MM.1S (cell line): ENCODE measurements at regions not wholly inside any gene's neighbourhood (a gene's known extent, or its start where the extent isn't known, plus 50 kb on each side); places are given as distances from the start of the nearest gene placed in this dataset.

ENCODE experiments used
- DNase-seq: peaks from one replicate; pipeline ENCODE4 v3.0.0-alpha.2; 2015
- H2AFZ ChIP-seq: fragments of 300-600 bp; sonication (generic); 2 replicates; pipeline ENCODE4 v1.6.0; 2016; ENCODE audit warnings: antibody characterized with exemption, low read length
- H3F3A ChIP-seq: fragments of 300-600 bp; sonication (generic); 2 replicates; pipeline ENCODE4 v1.6.1; 2016; ENCODE audit warnings: mild to moderate bottlenecking, antibody characterized with exemption, low read length, moderate library complexity, mixed read lengths; ENCODE audit not compliant: insufficient read depth
- H3K27ac ChIP-seq: fragments of 300-600 bp; sonication (generic); 2 replicates; pipeline ENCODE4 v1.5.1; 2016; ENCODE audit warnings: mild to moderate bottlenecking, low read length
- H3K27me3 ChIP-seq: fragments of 300-600 bp; sonication (generic); replicated peaks from 2 replicates; pipeline ENCODE4 v1.6.0; 2016; ENCODE audit warnings: low read length; ENCODE audit not compliant: insufficient read depth
- H3K36me3 ChIP-seq: fragments of 300-600 bp; sonication (generic); replicated peaks from 2 replicates; pipeline ENCODE4 v1.6.1; 2016; ENCODE audit warnings: mild to moderate bottlenecking, low read length, mixed read lengths; ENCODE audit not compliant: insufficient read depth
- H3K4me1 ChIP-seq: fragments of 300-600 bp; sonication (generic); 2 replicates; pipeline ENCODE4 v1.6.1; 2016; ENCODE audit warnings: low read length, mixed read lengths
- H3K4me2 ChIP-seq: fragments of 300-600 bp; sonication (generic); 2 replicates; pipeline ENCODE4 v1.6.0; 2016; ENCODE audit warnings: low read depth, low read length
- H3K4me3 ChIP-seq: fragments of 300-600 bp; sonication (generic); 2 replicates; pipeline ENCODE4 v1.5.1; 2016; ENCODE audit warnings: low read length, mixed read lengths
- H3K79me2 ChIP-seq: fragments of 300-600 bp; sonication (generic); 2 replicates; pipeline ENCODE4 v1.6.1; 2016; ENCODE audit warnings: mixed run types, low read length, mixed read lengths
- H3K9ac ChIP-seq: fragments of 300-600 bp; sonication (generic); 2 replicates; pipeline ENCODE4 v1.6.1; 2016; ENCODE audit warnings: low read length, mixed read lengths
- H3K9me2 ChIP-seq: fragments of 300-600 bp; sonication (generic); replicated peaks from 2 replicates; pipeline ENCODE4 v1.6.1; 2016; ENCODE audit warnings: mild to moderate bottlenecking, low read length, mixed read lengths; ENCODE audit not compliant: insufficient read depth
- H3K9me3 ChIP-seq: fragments of 300-600 bp; sonication (generic); replicated peaks from 2 replicates; pipeline ENCODE4 v1.6.1; 2016; ENCODE audit warnings: mild to moderate bottlenecking, low read length, mixed read lengths; ENCODE audit not compliant: insufficient read depth
- H4K20me1 ChIP-seq: fragments of 300-600 bp; sonication (generic); 2 replicates; pipeline ENCODE4 v1.6.1; 2016; ENCODE audit warnings: mild to moderate bottlenecking, low read length, moderate library complexity, mixed read lengths; ENCODE audit not compliant: insufficient read depth
- CTCF ChIP-seq: fragments of 300-600 bp; sonication (generic); IDR thresholded peaks from 2 replicates; pipeline ENCODE4 v1.5.1; 2016; ENCODE audit warnings: antibody characterized with exemption, low read length, mixed read lengths
- EZH2 ChIP-seq: fragments of 300-600 bp; sonication (generic); optimal IDR thresholded peaks from 2 replicates; pipeline ENCODE3; 2017; ENCODE audit warnings: low read depth, mild to moderate bottlenecking, antibody characterized with exemption, low read length, mixed read lengths
- EZH2phosphoT487 ChIP-seq: fragments of 300-600 bp; sonication (generic); IDR thresholded peaks from 2 replicates; pipeline ENCODE4 v1.6.1; 2018; ENCODE audit warnings: antibody characterized with exemption, low read length

DNA sequence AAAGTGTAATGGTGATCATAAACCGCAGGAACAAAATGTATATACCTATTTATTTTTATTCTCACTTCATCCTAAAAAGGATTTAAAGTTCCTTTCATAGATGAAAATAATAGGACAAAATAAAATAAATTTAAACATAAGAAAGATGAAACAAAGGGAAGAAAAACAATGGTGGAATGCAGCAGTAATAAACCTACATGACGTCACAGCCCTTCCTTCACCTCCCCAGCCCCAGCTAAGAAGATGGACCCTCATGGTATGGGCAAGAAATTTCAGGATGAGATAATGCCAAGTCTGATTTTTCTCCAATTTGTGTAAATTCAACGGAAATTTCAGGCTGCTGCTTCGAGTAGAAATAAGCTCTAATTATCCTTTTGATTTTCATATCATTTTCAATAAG lies 381.0 kb downstream of the LRIG3 start:
- no peaks in the 10 kb centered on the region for H3K4me1 ChIP-seq
- no peaks in the 10 kb centered on the region for H3K79me2 ChIP-seq
- H3K4me3 ChIP-seq = no peak overlapping the region
- no peak overlapping the region for H3K9ac ChIP-seq
- DNase-seq = no peak
- no peaks in the 10 kb centered on the region for H3K36me3 ChIP-seq
- no peak overlapping the region for H2AFZ ChIP-seq
- no peaks in the 10 kb centered on the region for H3K27me3 ChIP-seq
- no peaks in the 10 kb centered on the region for H3F3A ChIP-seq
- H3K4me2 ChIP-seq = no peak overlapping the region
- no peak overlapping the region for H3K27ac ChIP-seq
- H3K9me2 ChIP-seq = no peaks in the 10 kb centered on the region
- TF ChIP-seq EZH2 = no peak
- TF ChIP-seq EZH2phosphoT487 = no peak
- no peaks in the 10 kb centered on the region for H4K20me1 ChIP-seq
- H3K9me3 ChIP-seq = no peaks in the 10 kb centered on the region

- no peaks in the 10 kb centered on the region for H4K20me1 ChIP-seq
- H2AFZ ChIP-seq = no peak overlapping the region
- H3F3A ChIP-seq = no peaks in the 10 kb centered on the region
- H3K9ac ChIP-seq = no peak overlapping the region
- H3K27ac ChIP-seq = no peak overlapping the region
- H3K4me3 ChIP-seq = no peak overlapping the region
- H3K27me3 ChIP-seq = no peaks in the 10 kb centered on the region
- H3K4me1 ChIP-seq = no peaks in the 10 kb centered on the region
- H3K9me2 ChIP-seq = no peaks in the 10 kb centered on the region
- peak; percentile 78 for DNase-seq
- H3K79me2 ChIP-seq = no peaks in the 10 kb centered on the region
- H3K36me3 ChIP-seq = no peaks in the 10 kb centered on the region
- H3K9me3 ChIP-seq = no peaks in the 10 kb centered on the region
- H3K4me2 ChIP-seq = no peak overlapping the region
- TF ChIP-seq CTCF (peak; percentile 91), EZH2 (no peak), EZH2phosphoT487 (no peak)
Observed at GRCh38 chr12:58540480-58541299, 379.6 kb downstream of the LRIG3 start.

- no peaks in the 10 kb centered on the region for H3K9me3 ChIP-seq
- no peaks in the 10 kb centered on the region for H3K9me2 ChIP-seq
- H3K27ac ChIP-seq = no peak overlapping the region
- H3K79me2 ChIP-seq = no peaks in the 10 kb centered on the region
- H3F3A ChIP-seq = no peaks in the 10 kb centered on the region
- H3K4me1 ChIP-seq = no peaks in the 10 kb centered on the region
- no peak overlapping the region for H3K4me3 ChIP-seq
- no peak for DNase-seq
- no peak overlapping the region for H2AFZ ChIP-seq
- H4K20me1 ChIP-seq = no peaks in the 10 kb centered on the region
- TF ChIP-seq EZH2phosphoT487 (no peak), CTCF (no peak), EZH2 (no peak)
- H3K9ac ChIP-seq = no peak overlapping the region
- no peaks in the 10 kb centered on the region for H3K36me3 ChIP-seq
- H3K4me2 ChIP-seq = no peak overlapping the region
- no peaks in the 10 kb centered on the region for H3K27me3 ChIP-seq
Observed at GRCh38 chr12:58541300-58541690, 379.0 kb downstream of the LRIG3 start.

DNA sequence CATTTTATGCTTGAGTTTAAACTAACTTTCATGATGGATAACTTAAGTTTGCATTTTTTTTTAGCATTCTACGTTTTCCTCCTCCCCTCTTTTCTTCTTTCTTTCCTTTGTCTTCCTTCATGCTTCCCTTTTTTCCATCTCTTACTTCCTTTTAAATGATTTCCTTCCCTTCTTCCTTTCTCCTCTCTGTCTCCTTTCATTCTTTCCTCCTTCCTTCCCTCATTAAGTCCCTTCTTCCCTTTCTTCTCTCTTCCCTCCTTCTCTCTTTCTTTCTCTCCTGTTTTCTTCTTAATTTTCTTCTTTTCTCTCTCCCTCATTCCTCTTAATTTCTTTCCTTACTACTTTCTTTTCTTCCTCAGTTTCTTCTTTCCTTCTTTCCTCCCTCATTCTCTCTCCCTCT lies 376.0 kb downstream of the LRIG3 start:
- no peak overlapping the region for H3K4me3 ChIP-seq
- H3K9me2 ChIP-seq = no peaks in the 10 kb centered on the region
- no peaks in the 10 kb centered on the region for H3K27me3 ChIP-seq
- no peaks in the 10 kb centered on the region for H4K20me1 ChIP-seq
- H3K36me3 ChIP-seq = no peaks in the 10 kb centered on the region
- H3K4me1 ChIP-seq = no peaks in the 10 kb centered on the region
- DNase-seq = no peak
- no peak overlapping the region for H2AFZ ChIP-seq
- no peaks in the 10 kb centered on the region for H3K9me3 ChIP-seq
- TF ChIP-seq EZH2 (no peak), EZH2phosphoT487 (no peak), CTCF (no peak)
- no peaks in the 10 kb centered on the region for H3K79me2 ChIP-seq
- no peak overlapping the region for H3K9ac ChIP-seq
- H3F3A ChIP-seq = no peaks in the 10 kb centered on the region
- no peak overlapping the region for H3K4me2 ChIP-seq
- no peak overlapping the region for H3K27ac ChIP-seq
